GM10248 (cell line): ENCODE measurements at regions not wholly inside any gene's neighbourhood (a gene's known extent, or its start where the extent isn't known, plus 50 kb on each side); places are given as distances from the start of the nearest gene placed in this dataset.

Experiments used
- CTCF ChIA-PET: fragments of 300-600 bp; sonication (Branson Sonifier 250); formaldehyde crosslinking; extraction: SDS; loops from one replicate; lab custom pipeline; 2021; ENCODE audit warnings: antibody characterized with exemption; lab: Yijun Ruan, JAX
- POLR2A ChIA-PET: fragments of 350-650 bp; sonication (Branson Sonifier 250); formaldehyde crosslinking; extraction: SDS; loops from one replicate; lab custom pipeline; 2020; ENCODE audit warnings: antibody characterized with exemption; lab: Yijun Ruan, JAX
- DNase-seq: peaks from one replicate; pipeline ENCODE4 v3.0.0; 2012; ENCODE audit errors: extremely low spot score
- TF ChIP-seq, protein P1 (sequence below): IDR thresholded peaks from 2 replicates; pipeline ENCODE4 v1.5.1; 2012; ENCODE audit warnings: mild to moderate bottlenecking, low read depth; ENCODE audit errors: extremely low read depth, missing control alignments, control extremely low read depth

DNA sequence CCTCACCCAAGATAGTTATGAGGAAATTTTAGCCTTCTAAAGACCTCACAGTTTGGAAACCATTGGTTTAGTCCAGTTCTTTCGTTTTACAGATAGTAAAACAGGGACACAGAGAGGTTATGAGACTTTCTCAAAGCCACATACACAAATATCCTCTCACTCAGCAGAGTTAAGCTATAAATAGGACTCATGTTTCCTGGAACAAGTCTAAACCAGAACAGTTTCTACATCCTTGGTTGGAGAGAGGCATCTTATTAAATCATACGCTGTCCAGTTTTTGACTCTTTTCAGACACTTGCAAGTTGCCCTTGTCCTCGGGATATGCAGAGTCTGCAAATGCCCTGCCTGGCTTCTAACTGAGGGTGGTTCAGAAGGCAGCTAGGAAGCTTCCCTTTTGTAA is 462.1 kb upstream of the DEPDC1 start:
- no peak for DNase-seq
- TF ChIP-seq, protein P1, sequence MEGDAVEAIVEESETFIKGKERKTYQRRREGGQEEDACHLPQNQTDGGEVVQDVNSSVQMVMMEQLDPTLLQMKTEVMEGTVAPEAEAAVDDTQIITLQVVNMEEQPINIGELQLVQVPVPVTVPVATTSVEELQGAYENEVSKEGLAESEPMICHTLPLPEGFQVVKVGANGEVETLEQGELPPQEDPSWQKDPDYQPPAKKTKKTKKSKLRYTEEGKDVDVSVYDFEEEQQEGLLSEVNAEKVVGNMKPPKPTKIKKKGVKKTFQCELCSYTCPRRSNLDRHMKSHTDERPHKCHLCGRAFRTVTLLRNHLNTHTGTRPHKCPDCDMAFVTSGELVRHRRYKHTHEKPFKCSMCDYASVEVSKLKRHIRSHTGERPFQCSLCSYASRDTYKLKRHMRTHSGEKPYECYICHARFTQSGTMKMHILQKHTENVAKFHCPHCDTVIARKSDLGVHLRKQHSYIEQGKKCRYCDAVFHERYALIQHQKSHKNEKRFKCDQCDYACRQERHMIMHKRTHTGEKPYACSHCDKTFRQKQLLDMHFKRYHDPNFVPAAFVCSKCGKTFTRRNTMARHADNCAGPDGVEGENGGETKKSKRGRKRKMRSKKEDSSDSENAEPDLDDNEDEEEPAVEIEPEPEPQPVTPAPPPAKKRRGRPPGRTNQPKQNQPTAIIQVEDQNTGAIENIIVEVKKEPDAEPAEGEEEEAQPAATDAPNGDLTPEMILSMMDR: no peak
- ChIA-PET CTCF (interaction anchor here (0.6 to 2.0 kb wide), 3 partner anchors 10 to 18 kb away, joined by 3 to 5 read pairs (median 4); no protein-coding TSS in a partner anchor), POLR2A (no interaction called here)

GRCh38 chr1:68959461-68960030 is 462.7 kb upstream of the DEPDC1 start:
- TF ChIP-seq, protein P1: no peak
- no peak for DNase-seq
- POLR2A ChIA-PET: no interaction called here
- CTCF ChIA-PET: interaction anchor here (1.5 to 2.0 kb wide), 2 partner anchors 9 to 16 kb away, joined by 4 to 5 read pairs; no protein-coding TSS in a partner anchor

GRCh38 chr1:68961143-68961542 is 464.3 kb upstream of the DEPDC1 start:
- TF ChIP-seq, protein P1: no peak
- ChIA-PET CTCF (no interaction called here), POLR2A (no interaction called here)
- DNase-seq: no peak

GRCh38 chr1:68963353-68963752 is 466.5 kb upstream of the DEPDC1 start:
- ChIA-PET CTCF (no interaction called here), POLR2A (no interaction called here)
- DNase-seq: no peak
- TF ChIP-seq, protein P1: no peak

- POLR2A ChIA-PET: no interaction called here
- CTCF ChIA-PET: interaction anchor here (1.2 kb wide), 1 partner anchor 10 kb away, joined by 5 read pairs; no protein-coding TSS in a partner anchor
- no peak for DNase-seq
- TF ChIP-seq, protein P1: no peak
These were observed 472.6 kb upstream of the DEPDC1 start for GRCh38 chr1:68969441-68969840.

DNA sequence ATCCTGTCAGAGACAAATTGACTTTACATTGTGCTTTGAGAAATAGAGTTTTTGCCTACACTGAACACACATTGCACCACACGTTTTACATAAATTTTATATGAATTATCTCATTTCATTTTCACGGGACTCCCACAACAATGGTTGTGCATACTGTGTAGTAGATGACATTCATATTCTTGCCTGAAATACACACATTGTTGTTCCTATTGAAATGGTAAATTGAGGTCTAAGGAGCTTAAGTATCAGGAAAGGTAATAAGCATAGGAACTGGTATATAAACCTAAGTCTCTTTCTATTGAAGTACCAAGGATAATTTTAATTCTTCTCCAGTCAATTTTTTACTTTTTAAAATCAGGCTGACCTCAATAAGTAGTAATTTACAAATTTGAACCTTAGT is 473.7 kb upstream of the DEPDC1 start:
- TF ChIP-seq, protein P1: no peak
- POLR2A ChIA-PET: no interaction called here
- CTCF ChIA-PET: no interaction called here
- no peak for DNase-seq
